Stimulated activated CD8-positive, alpha-beta memory T cell treated with anti-CD3 and anti-CD28 coated beads, Interleukin-7, amount 100 ng/mL, for 48 hours (primary cell): ENCODE measurements at regions not wholly inside any gene's neighbourhood (a gene's known extent, or its start where the extent isn't known, plus 50 kb on each side); places are given as distances from the start of the nearest gene placed in this dataset.

ENCODE experiments used
- DNase-seq, 2 donors: peaks; one replicate each; pipeline ENCODE4 v3.0.0-alpha.2; 2020; ENCODE audit warnings: low read depth in 1 of 2; ENCODE audit errors: extremely low read depth in 1 of 2

DNA sequence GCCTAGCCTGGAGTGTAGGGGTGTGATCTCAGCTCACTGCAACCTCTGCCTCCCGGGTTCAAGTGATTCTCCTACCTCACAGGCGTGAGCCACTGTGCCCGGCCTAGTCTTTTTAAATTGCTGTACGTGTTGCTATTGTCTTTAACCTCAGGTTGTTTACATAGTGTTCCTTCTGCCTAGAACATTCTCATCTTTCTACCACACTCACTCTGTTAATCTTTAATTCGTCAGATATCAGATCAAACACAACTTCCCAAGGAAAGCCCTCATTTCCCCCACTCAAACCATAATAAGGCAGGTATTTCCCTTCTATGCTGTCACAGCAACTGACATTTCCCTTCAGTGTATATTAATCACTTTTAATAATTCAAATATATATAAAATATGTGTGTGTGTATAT lies 1310.0 kb upstream of the C9orf72 start:
- no peak for DNase-seq

DNA sequence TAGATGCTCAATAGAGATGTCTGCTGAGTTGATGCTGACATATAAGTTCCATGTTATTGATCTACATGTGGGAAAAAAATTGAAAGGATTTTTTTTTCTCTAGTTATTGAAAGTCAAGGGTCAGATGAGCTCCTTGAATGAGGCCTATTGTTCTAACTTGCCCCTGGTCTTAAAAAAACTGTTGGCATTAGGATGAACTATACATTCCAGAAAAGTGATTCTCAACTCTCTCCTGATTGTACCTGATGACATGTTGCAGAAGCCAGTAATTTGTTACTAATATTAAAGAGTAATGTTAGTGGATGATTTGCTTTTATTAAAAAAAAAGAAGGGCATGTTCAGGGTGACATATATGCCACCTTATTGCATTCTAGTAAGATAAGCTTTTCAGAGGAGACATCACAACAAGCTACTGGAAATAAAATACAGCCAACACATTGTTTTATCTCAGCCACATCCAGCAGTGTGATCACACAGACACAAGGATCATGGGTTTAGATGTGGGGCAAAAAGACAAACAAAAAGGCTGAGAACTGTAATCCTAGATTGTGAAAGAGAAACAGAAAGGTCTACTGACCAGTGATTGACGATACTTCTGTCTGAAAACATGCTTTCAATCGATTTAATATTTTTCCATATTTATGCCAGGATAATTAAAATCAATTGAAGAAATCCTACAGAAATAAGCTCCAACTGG lies 1314.1 kb upstream of the C9orf72 start:
- DNase-seq, result no peak

DNA sequence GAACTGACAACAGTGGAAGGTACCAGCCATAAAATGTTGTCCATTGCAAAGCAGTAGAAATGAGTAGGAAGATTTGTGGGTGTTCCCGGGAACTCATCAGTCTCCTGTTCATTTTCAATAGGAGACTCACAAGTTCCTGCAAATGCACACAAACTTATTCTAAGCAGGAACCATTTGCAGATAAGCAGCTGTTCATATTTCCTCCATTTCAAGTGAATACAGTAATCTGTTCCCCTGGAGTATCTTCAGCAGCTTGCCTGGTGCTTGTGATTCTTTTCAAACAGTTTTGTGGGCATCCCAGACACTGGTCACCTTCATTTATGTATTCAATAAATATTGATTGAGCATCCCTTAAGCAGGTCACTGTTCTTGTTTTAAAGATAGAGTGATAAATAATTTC lies 1315.5 kb upstream of the C9orf72 start:
- no peak for DNase-seq

DNA sequence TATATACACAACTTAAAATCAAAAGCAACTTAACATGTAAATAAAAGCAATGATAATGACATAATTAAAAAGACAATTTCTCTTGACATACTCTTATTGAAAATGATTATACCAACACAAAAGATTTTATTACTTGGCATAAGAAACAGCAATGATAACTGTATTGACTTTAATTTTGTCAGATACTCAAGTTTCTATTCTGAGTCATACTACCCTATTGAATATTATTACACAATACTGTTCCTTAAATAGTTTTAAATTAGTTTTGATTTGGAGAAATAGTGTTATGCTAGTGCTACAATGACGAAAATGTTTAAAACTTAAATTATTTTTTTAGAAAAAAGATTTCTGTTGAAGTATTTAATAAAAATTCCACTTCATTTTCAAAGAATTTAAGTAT lies 1319.3 kb upstream of the C9orf72 start:
- no peak for DNase-seq

DNA sequence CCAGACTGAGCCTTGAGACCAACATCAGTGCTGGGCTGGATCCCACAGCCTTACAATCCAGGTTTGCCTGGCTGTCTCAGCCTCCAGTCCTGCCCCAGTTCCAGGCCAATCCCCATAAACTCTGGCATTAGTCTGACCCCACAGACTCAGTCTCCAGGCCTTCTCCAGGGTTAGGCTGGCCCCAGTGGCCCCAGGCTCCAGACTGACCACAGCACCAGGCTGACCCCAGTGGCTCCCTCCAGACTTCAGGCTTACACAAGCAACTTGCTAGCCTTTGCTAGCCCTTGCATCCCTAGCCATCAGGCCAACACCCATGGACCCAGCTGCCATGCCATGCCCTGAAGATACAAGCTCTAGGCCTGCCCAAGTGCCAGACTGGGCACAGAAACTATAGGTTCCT lies 1326.0 kb upstream of the C9orf72 start:
- no peak for DNase-seq

DNA sequence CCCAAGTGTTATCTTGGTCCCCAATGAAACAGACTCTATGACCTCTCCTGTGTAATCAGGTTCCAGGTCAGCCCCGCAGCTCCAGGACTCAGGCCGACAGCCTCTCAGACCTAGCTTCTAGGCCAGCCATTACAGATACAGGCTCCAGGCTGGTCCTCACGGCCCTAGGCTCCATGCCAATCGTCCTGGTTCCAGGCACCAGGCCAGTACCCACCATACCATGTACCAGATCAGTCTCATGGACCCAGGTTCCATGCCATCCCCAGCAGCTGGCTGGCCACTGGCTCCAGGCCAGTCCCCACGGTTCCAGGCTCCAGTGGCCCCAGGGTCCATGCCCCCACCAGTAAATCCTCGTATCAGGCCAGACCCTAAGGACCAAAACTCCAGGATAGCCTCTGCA lies 1326.6 kb upstream of the C9orf72 start:
- no peak for DNase-seq

DNA sequence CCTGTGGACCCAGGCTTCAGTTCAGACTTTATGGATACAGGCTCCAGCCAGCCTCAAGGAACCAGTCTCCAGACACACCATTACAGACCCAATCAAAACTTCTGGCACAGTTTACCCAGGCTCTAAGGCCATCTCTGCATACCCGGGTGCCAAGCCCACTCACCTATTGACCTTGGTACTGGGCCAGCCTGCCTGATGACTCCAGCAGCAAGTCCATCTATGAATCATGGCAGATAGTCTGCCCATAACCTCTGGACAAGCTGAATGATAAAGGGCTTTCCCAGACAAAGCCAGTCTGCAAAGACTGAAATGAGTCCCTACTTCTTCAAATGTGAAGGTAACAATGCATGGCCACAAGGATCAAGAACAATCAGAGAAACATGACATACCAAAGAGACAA lies 1327.1 kb upstream of the C9orf72 start:
- DNase-seq, result no peak

DNA sequence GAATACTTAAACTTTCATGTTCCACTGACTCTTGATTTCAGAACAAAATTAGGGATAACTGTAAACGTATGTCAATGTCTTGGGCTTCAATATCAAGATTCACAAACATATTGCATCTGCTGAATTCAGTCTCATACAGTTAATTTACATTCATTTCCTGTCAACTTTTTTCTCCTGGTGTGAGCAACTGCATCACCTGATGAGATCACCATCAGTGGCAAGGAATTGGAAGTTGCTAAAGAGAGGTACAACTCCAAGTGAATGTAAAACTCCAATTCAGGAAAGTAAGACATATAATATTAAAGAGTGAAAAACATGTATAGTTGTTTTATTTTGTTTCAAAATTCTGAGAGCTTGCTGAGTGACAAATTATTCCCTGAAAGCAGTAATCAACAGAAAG lies 1336.2 kb upstream of the C9orf72 start:
- no peak for DNase-seq

DNA sequence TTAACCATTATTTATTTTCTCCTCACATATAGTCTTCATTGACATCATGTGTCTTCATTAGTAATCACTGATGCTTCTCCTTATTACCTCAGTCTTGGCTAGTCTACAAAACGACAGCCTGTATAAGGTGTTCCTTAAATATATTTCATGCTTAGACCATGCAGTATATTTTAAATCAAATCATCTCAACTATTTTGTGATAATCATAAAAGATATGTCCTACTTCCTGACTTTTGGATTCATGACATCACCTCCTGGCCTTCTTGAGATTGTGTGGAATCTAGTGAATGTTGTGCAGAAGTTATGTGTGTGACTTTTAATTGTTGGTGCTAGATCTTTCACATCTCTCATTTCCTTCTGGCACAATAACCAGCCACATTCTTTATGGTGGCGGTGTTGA lies 1339.3 kb upstream of the C9orf72 start:
- no peak for DNase-seq

DNA sequence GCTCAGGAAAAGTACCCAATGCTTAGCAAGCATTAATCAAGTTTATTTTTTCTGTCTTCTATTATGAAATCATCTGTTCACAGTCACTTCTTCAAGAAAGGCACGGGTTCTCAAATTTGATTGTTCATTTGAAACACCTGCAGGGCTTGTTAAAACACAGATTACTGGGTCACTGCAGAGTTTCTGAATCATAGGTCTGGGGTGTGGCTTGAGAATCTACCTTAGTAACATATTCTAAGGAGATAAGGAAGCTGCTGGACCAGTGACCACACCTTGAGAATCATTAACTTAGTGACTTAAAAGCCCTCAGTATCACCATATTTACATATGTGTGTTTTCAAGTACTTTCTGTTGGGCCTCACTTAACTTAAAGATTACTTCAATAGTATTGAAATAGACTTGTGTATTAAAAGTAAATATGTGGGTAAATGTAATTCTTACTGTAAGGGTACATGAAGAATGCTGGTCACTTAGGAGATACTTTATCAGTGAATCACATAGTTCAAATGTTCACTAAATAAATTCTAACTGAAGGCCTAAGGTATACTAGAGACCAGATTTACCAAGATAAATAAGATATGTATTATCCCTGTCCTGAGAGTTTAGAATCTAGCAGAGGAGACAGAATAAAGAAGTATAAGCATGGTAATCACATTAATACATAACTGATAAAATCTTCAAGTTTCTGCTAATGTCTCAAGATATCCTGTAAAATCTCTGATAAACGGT lies 1342.1 kb upstream of the C9orf72 start:
- DNase-seq, result no peak

DNA sequence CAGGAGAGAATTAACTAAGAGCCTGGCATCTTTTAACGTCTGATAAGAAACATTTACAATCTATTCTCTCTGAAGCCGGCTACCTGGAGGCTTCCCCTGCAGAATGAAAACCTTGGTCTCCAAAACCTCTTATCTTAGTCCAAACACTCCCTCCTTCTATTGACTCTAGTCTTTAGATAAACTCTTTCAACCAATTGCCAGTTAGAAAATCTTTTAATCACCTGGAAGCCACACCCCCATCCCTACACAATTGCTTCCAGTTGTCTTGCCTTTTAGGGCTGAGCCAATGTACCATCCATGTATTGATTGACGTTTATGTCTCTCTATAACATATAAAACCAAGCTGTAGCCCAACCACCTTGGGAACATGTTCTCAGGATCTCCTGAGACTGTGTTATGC lies 1343.1 kb upstream of the C9orf72 start:
- no peak for DNase-seq

DNA sequence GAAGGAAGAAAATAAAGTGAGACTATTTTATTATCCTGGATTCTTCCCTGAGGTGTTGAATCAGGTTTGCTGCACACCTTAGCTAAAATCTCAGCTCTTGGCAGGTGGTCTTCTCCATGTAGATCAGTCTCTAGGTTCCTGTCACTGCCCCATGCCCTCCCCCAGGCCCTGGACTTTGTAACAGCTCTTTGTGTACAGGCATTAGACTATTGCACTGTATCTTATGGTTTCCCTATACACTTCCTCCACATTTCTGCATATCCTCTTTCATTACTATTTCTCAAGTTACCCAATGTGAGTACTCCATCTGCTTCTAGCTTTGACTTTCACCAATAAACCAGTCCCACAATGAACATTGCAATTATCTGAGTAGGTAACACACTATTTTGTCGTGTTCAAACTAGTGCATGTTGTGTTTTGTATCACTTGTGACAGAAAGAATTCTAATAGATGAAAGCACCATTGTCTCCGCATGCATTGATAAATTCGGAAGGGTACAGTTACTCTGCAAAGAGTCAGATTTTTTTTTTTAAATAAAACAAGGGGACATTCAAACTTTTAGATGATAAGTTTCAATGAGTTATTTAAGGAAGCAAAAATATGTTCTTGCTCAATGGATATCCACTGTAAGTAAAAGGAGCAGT lies 1348.7 kb upstream of the C9orf72 start:
- no peak for DNase-seq

DNA sequence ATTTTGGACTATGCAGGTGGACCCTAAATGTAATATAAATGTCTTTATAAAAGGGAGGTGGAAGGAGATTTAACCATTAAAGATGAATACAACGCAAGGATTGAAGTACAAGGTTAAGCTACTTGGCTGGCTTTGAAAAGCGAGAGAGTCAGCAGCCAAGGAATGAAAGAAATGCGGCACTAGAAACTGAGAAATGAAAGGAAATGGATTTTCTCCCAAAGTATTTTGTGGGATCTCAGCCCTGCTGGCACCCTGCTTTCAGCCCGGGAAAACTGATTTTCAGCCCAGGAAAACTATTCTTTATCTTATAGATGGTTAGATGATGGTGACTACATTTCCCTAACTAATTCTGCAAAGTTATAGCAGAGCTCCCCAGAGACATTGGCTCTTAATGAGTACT lies 1349.6 kb upstream of the C9orf72 start:
- no peak for DNase-seq

DNA sequence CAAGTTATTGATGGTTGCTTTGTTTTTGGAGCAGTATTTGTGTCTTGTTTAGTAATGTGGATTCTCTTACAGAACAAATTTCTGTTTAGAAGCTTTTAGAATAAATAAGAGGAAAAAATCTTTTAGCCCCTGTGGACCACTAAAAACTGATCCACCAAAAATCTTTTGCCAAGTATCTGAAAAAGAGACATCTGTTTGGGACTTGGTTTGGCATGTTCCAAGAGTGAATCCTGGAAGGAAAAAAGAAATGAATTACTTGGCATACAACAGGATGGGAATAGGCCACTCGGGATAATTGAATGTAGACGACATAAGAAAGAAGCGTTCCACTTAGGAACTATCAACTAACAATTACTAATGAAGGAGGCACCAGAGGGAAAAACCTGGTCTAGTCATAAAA lies 1350.1 kb upstream of the C9orf72 start:
- no peak for DNase-seq

DNA sequence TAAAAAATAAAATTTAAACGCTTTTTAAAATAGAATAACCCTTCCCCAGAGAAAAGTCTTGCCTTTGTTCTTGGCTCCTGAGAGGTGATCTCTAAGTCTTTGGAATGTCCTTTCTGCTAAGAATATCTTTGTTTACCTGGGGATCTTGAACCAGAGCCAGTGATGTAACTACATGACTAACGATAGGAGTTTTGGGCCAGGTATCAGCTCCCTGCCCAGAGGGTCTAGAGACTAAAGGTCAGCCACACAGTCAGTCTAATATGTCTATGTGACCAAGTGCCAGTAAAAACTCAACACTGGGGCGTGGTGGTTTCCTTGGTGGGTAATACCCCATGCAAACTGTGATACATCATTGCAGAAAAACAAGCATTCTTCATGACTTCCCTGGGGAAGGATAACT lies 1351.9 kb upstream of the C9orf72 start:
- DNase-seq, result no peak

DNA sequence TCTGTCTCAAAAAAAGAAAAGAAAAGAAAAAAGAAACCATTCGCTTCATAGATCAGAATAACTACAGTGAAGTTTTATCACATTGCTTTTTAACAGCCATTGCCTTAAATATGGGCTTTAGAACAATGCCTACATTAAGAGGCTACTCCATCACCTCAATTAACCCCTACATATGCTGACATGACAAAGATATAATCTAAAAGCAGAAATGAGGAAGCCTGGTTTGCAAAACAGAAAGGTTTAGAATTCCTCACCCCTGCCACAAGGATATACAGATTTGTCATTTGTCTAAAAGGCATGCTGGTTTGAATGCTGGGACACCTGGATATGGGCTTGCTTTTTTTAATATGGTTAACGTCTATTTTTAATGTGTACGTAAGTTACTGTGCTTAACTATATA lies 1353.0 kb upstream of the C9orf72 start:
- DNase-seq, result no peak

DNA sequence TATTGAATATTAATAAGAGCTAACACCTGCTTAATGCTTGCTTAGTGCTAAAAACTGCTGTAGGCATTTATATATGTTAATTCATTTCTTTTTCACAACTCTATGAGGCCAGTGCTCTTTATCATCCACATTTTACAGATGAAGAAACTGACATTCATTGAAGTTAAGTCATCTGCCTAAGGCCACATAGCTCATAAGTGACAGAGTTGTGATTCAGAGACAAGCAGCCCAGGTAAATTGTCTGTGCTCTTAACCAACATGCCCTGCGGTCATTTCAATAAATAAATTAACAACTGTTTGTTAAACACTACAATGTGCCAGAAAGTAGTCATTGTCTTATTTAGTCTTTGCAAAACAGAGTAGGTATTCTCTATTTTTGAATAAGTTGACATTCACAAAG lies 1354.4 kb upstream of the C9orf72 start:
- DNase-seq, result no peak

DNA sequence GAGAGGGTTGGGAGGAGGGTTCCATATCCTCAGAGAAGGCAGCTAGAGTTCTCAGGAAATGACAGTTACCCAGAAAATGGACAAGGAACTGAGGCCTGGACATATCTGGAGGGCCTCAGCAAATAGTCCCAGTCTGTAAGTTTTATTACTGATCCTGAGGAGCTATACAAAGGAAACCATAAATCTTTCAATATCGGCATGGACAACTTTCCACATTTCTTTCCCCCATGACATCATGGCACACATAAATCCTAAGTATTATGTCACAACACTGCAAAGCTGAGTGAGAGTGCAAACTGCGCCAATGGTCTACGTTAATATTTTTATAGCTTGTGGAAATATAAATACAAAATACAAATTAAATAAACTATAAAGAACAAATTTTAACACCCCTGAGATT lies 1356.2 kb upstream of the C9orf72 start:
- DNase-seq, result no peak

DNA sequence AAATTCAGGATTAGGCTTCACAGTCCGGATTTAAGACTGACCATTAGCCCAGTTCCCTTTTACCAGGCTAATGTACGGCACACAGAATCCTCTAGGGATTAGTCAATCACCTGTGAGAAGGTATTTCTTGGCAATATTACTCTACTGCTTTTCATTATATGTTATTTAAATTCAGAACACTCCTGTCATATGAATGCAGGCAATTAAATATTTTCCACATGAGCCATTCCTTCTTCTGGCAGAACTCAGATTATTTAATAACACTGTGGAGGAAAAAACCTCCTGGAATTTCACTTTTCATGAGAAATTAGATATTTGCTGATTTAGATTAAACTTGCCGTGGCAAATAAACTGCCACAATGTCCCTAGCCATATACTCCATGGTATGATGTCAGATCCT lies 1357.5 kb upstream of the C9orf72 start:
- no peak for DNase-seq

DNA sequence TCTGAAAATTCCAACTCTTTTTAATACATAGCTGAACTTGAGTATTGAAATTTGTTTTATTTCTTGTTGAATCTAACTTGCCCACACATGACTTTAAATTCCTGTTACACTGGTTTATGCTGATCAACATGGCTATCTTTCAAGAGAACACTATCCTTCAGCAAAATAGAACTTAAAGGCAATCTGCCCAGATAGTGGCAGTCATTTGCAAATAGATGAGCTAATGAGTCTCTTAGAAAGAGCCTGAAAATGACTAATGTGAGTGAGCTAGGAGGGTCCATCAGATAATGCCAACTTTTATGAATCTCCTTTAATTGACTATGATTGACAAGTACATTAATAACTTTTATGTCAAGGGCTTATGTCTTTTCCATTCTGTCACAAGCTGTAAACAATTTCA lies 1360.8 kb upstream of the C9orf72 start:
- no peak for DNase-seq

DNA sequence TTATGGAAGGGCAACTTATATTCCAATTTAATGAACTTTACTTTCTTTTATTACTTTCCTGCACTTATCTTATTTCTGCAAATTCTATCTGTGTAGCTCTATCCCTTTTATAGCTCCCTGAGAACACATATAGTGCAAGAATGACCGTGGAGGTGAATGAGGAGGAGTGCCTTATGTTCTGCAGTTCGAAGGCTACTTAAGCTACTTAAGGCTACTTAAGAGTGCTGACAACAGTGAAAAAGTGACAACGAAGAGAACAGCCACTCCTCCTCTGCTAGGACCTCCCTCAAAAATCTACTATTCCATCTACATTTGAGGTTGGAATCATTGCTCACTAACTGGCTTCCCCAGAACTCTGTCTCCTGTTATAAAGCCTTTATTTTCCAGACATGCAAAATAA lies 1365.7 kb upstream of the C9orf72 start:
- DNase-seq, result no peak

DNA sequence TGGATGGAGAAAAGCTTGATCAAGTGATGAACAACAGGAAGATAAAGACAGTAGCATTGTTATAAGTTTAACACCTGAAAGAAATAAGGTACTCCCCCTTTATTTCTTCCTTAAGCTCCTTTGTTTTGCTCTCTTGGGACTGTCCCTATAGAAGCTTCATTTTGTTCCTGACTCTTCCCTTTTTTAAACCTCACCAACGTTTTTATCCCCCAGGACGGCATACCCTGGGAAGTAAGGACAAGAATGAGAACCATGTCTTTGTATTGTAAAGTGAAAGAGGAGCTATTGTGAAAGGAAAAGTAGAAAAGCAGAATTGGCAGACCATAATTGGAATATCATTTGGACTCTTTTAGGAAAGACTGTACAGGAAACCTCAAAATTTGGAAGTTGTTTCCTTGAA lies 1368.6 kb upstream of the C9orf72 start:
- DNase-seq, result no peak
